ENCODE measurements at regions not wholly inside any gene's neighbourhood (a gene's known extent, or its start where the extent isn't known, plus 50 kb on each side); places are given as distances from the start of the nearest gene placed in this dataset.

DNA sequence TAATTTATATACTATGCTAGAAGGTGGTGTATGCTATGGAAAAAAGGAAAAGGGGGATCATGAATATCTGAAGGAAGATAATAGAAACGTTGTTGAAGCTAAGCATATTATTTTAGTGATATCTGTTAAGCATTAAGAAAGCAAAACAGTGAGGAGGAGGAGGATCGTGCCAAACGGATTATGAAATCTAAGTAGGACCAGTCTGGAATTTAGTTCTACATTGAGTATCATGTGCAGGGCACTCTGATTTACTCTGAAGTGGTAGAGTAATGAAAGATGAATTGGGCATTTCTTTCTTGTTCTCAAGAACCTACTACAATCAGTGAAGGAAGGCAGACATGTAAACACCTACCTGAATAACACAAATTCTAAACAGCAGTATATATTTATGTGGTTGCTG lies 195.3 kb downstream of the CYB561 start:
- Histone ChIP-seq H3K27ac (ENCODE audit: low read depth in 2 of 2, low read length in 1 of 2) (peak overlapping the region in 1 of 2 experiments; percentile 9; a peak in 1 of 4 replicates), H4K20me1 (ENCODE audit: insufficient read depth) (no peaks in the 10 kb centered on the region), H3K79me2 (ENCODE audit: insufficient read depth) (peaks cover 59% of the 10 kb centered on the region), H3K9me3 (0 out of 2 replicates have a peak, but pooled peaks cover 5% of the 10 kb centered on the region), H3K4me1 (ENCODE audit: control insufficient read depth in 1 of 2, insufficient read depth in 2 of 2, low read depth in 1 of 2, low read length in 1 of 2) (peaks cover 10 to 17% of the 10 kb centered on the region in 2 experiments; a peak in 3 of 4 replicates), H3K9me2 (no peaks in the 10 kb centered on the region), H3K4me2 (no peak overlapping the region; the same call in 1 of the 2 replicates), H3K27me3 (ENCODE audit: insufficient read depth) (no peaks in the 10 kb centered on the region), H3K4me3 (ENCODE audit: low read depth in 2 of 2, low read length in 1 of 2) (no peak overlapping the region), H3K36me3 (replicated peaks in 1 of 2; ENCODE audit: control insufficient read depth in 1 of 2, insufficient read depth in 2 of 2, low read length in 1 of 2) (peaks cover 0 to 9% of the 10 kb centered on the region in 2 experiments), H3K9ac (no peak overlapping the region), H2AFZ (ENCODE audit: low read depth) (no peak overlapping the region), H3F3A (replicated peaks; ENCODE audit: insufficient read depth) (peaks cover 21% of the 10 kb centered on the region)
- 89% methylated on average over 3 of the region's 3 CpGs for WGBS (ENCODE audit: low lambda C conversion rate)
- no peak for DNase-seq
- TF ChIP-seq, protein P1, sequence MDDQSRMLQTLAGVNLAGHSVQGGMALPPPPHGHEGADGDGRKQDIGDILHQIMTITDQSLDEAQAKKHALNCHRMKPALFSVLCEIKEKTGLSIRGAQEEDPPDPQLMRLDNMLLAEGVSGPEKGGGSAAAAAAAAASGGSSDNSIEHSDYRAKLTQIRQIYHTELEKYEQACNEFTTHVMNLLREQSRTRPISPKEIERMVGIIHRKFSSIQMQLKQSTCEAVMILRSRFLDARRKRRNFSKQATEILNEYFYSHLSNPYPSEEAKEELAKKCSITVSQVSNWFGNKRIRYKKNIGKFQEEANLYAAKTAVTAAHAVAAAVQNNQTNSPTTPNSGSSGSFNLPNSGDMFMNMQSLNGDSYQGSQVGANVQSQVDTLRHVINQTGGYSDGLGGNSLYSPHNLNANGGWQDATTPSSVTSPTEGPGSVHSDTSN (IDR thresholded peaks at IDR 0.05), result no peak
- no peak for TF ChIP-seq RXRA (IDR thresholded peaks at IDR 0.05; ENCODE audit: borderline replicate concordance, low read depth)
- no peak for TF ChIP-seq EZH2phosphoT487 (IDR thresholded peaks at IDR 0.05; ENCODE audit: borderline replicate concordance, low read depth)
- TF ChIP-seq EP300 (IDR thresholded peaks at IDR 0.05; ENCODE audit: borderline replicate concordance in 1 of 2, low read depth in 1 of 2, low read length in 1 of 2), result no peak
- TF ChIP-seq GABPA (IDR thresholded peaks at IDR 0.05; ENCODE audit: low read depth), result no peak
- TF ChIP-seq, protein P2, sequence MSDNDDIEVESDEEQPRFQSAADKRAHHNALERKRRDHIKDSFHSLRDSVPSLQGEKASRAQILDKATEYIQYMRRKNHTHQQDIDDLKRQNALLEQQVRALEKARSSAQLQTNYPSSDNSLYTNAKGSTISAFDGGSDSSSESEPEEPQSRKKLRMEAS (IDR thresholded peaks at IDR 0.05; ENCODE audit: low read depth), result no peak
- TF ChIP-seq FOXJ3 (CRISPR knock-in tag; IDR thresholded peaks at IDR 0.05), result no peak
- TF ChIP-seq, protein P3, sequence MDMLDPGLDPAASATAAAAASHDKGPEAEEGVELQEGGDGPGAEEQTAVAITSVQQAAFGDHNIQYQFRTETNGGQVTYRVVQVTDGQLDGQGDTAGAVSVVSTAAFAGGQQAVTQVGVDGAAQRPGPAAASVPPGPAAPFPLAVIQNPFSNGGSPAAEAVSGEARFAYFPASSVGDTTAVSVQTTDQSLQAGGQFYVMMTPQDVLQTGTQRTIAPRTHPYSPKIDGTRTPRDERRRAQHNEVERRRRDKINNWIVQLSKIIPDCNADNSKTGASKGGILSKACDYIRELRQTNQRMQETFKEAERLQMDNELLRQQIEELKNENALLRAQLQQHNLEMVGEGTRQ (IDR thresholded peaks at IDR 0.05; ENCODE audit: borderline replicate concordance, low read depth, low read length), result no peak
- no peak for TF ChIP-seq RAD21 (IDR thresholded peaks at IDR 0.05; ENCODE audit: low read length)
- no peak for TF ChIP-seq SIN3A (IDR thresholded peaks at IDR 0.05; ENCODE audit: borderline replicate concordance, low read depth, low read length)
- TF ChIP-seq ELF1 (IDR thresholded peaks at IDR 0.05), result no peak
- TF ChIP-seq GATA2 (CRISPR knock-in tag; IDR thresholded peaks at IDR 0.05), result no peak
- TF ChIP-seq RCOR1 (IDR thresholded peaks at IDR 0.05; ENCODE audit: low read length), result no peak
- no peak for TF ChIP-seq RFX5 (IDR thresholded peaks at IDR 0.05; ENCODE audit: low read length)
- no peak for TF ChIP-seq JUND (IDR thresholded peaks at IDR 0.05)
- TF ChIP-seq, protein P4, sequence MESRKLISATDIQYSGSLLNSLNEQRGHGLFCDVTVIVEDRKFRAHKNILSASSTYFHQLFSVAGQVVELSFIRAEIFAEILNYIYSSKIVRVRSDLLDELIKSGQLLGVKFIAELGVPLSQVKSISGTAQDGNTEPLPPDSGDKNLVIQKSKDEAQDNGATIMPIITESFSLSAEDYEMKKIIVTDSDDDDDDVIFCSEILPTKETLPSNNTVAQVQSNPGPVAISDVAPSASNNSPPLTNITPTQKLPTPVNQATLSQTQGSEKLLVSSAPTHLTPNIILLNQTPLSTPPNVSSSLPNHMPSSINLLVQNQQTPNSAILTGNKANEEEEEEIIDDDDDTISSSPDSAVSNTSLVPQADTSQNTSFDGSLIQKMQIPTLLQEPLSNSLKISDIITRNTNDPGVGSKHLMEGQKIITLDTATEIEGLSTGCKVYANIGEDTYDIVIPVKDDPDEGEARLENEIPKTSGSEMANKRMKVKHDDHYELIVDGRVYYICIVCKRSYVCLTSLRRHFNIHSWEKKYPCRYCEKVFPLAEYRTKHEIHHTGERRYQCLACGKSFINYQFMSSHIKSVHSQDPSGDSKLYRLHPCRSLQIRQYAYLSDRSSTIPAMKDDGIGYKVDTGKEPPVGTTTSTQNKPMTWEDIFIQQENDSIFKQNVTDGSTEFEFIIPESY (IDR thresholded peaks at IDR 0.05; ENCODE audit: borderline replicate concordance, low read depth), result no peak
- CTCF ChIA-PET, result no interaction called here
- POLR2A ChIA-PET, result no interaction called here
